Activated naive CD4-positive, alpha-beta T cell treated with anti-CD3 and anti-CD28 coated beads for 36 hours (primary cell): ENCODE measurements at regions not wholly inside any gene's neighbourhood (a gene's known extent, or its start where the extent isn't known, plus 50 kb on each side); places are given as distances from the start of the nearest gene placed in this dataset.

Experiments
- CTCF ChIA-PET: fragments of 350-600 bp; sonication (Branson Sonifier 250); formaldehyde crosslinking; loops from one replicate; lab custom pipeline; 2021; ENCODE audit warnings: antibody characterized with exemption; lab: Charles Lee
- DNase-seq: peaks from one replicate; pipeline ENCODE4 v3.0.0-alpha.2; 2020
- H3K27ac Mint-ChIP-seq: one replicate; pipeline ENCODE4 v1.8.0; 2021; ENCODE audit warnings: mild to moderate bottlenecking, mixed read lengths
- H3K27me3 Mint-ChIP-seq: one replicate; pipeline ENCODE4 v1.8.0; 2021; ENCODE audit warnings: low read depth, mixed read lengths
- H3K36me3 Mint-ChIP-seq: one replicate; pipeline ENCODE4 v1.8.0; 2021; ENCODE audit warnings: low read depth, mixed read lengths
- H3K4me1 Mint-ChIP-seq: one replicate; pipeline ENCODE4 v1.8.0; 2021; ENCODE audit warnings: low read depth, mixed read lengths
- H3K4me3 Mint-ChIP-seq: one replicate; pipeline ENCODE4 v1.8.0; 2021; ENCODE audit warnings: mild to moderate bottlenecking, moderate library complexity, mixed read lengths
- H3K9me3 Mint-ChIP-seq: one replicate; pipeline ENCODE4 v1.8.0; 2021; ENCODE audit warnings: mixed read lengths
- intact Hi-C: fragments of 100-400 bp; cut with micrococcal nuclease; formaldehyde crosslinking; loops from one replicate; pipeline ENCODE4 v1.15.1; 2023

GRCh38 chr11:134530636-134531326 is 118.7 kb upstream of the B3GAT1 start:
- Mint-ChIP-seq H3K36me3 (no peaks in the 10 kb centered on the region), H3K4me3 (no peak overlapping the region), H3K9me3 (no peaks in the 10 kb centered on the region), H3K27me3 (peaks cover 4% of the 10 kb centered on the region), H3K27ac (no peak overlapping the region), H3K4me1 (no peaks in the 10 kb centered on the region)
- intact Hi-C loops = no loop called here
- DNase-seq = no peak
- CTCF ChIA-PET = no interaction called here

GRCh38 chr11:134529212-134530096 is 117.4 kb upstream of the B3GAT1 start:
- H3K4me3 Mint-ChIP-seq = no peak overlapping the region
- CTCF ChIA-PET = no interaction called here
- no peaks in the 10 kb centered on the region for H3K4me1 Mint-ChIP-seq
- no peaks in the 10 kb centered on the region for H3K36me3 Mint-ChIP-seq
- peaks cover 1% of the 10 kb centered on the region for H3K9me3 Mint-ChIP-seq
- no peak for DNase-seq
- peaks cover 4% of the 10 kb centered on the region for H3K27me3 Mint-ChIP-seq
- H3K27ac Mint-ChIP-seq = no peak overlapping the region
- intact Hi-C loops = no loop called here

GRCh38 chr11:134528453-134528852 is 116.4 kb upstream of the B3GAT1 start:
- Mint-ChIP-seq H3K4me3 (no peak overlapping the region), H3K27ac (no peak overlapping the region), H3K27me3 (peaks cover 4% of the 10 kb centered on the region), H3K9me3 (peaks cover 2% of the 10 kb centered on the region), H3K36me3 (no peaks in the 10 kb centered on the region), H3K4me1 (no peaks in the 10 kb centered on the region)
- no peak for DNase-seq
- intact Hi-C loops = no loop called here
- CTCF ChIA-PET = no interaction called here

- Mint-ChIP-seq H3K27ac (no peak overlapping the region), H3K27me3 (peaks cover 4% of the 10 kb centered on the region), H3K36me3 (no peaks in the 10 kb centered on the region), H3K4me1 (no peaks in the 10 kb centered on the region), H3K4me3 (no peak overlapping the region), H3K9me3 (peaks cover 5% of the 10 kb centered on the region)
- intact Hi-C loops = no loop called here
- CTCF ChIA-PET = no interaction called here
- no peak for DNase-seq
These were observed 115.6 kb upstream of the B3GAT1 start for GRCh38 chr11:134527382-134528243.

GRCh38 chr11:134524896-134525845 is 113.1 kb upstream of the B3GAT1 start:
- no peak overlapping the region for H3K4me3 Mint-ChIP-seq
- intact Hi-C loops = no loop called here
- H3K9me3 Mint-ChIP-seq = peaks cover 5% of the 10 kb centered on the region
- peaks cover 3% of the 10 kb centered on the region for H3K27me3 Mint-ChIP-seq
- no peak for DNase-seq
- CTCF ChIA-PET = no interaction called here
- no peaks in the 10 kb centered on the region for H3K4me1 Mint-ChIP-seq
- no peak overlapping the region for H3K27ac Mint-ChIP-seq
- no peaks in the 10 kb centered on the region for H3K36me3 Mint-ChIP-seq

GRCh38 chr11:134524201-134524600 is 112.2 kb upstream of the B3GAT1 start:
- CTCF ChIA-PET = no interaction called here
- no peaks in the 10 kb centered on the region for H3K36me3 Mint-ChIP-seq
- H3K9me3 Mint-ChIP-seq = peaks cover 5% of the 10 kb centered on the region
- no peaks in the 10 kb centered on the region for H3K4me1 Mint-ChIP-seq
- intact Hi-C loops = no loop called here
- H3K27me3 Mint-ChIP-seq = peaks cover 5% of the 10 kb centered on the region
- H3K27ac Mint-ChIP-seq = no peak overlapping the region
- no peak overlapping the region for H3K4me3 Mint-ChIP-seq
- no peak for DNase-seq

GRCh38 chr11:134522782-134523570 is 110.9 kb upstream of the B3GAT1 start:
- H3K27me3 Mint-ChIP-seq = peaks cover 5% of the 10 kb centered on the region
- H3K4me1 Mint-ChIP-seq = no peaks in the 10 kb centered on the region
- intact Hi-C loops = no loop called here
- H3K36me3 Mint-ChIP-seq = no peaks in the 10 kb centered on the region
- H3K4me3 Mint-ChIP-seq = no peak overlapping the region
- no peak for DNase-seq
- no peak overlapping the region for H3K27ac Mint-ChIP-seq
- CTCF ChIA-PET = no interaction called here
- peaks cover 5% of the 10 kb centered on the region for H3K9me3 Mint-ChIP-seq

- H3K27me3 Mint-ChIP-seq = peaks cover 5% of the 10 kb centered on the region
- DNase-seq = no peak
- intact Hi-C loops = no loop called here
- no peaks in the 10 kb centered on the region for H3K4me1 Mint-ChIP-seq
- no peak overlapping the region for H3K4me3 Mint-ChIP-seq
- CTCF ChIA-PET = no interaction called here
- H3K36me3 Mint-ChIP-seq = no peaks in the 10 kb centered on the region
- H3K9me3 Mint-ChIP-seq = peaks cover 5% of the 10 kb centered on the region
- H3K27ac Mint-ChIP-seq = no peak overlapping the region
These were observed 109.6 kb upstream of the B3GAT1 start for GRCh38 chr11:134521452-134522289.

- Mint-ChIP-seq H3K27me3 (peaks cover 5% of the 10 kb centered on the region), H3K36me3 (no peaks in the 10 kb centered on the region), H3K4me1 (no peaks in the 10 kb centered on the region), H3K9me3 (peaks cover 5% of the 10 kb centered on the region), H3K4me3 (no peak overlapping the region), H3K27ac (no peak overlapping the region)
- no peak for DNase-seq
- CTCF ChIA-PET = no interaction called here
- intact Hi-C loops = no loop called here
These were observed 109.0 kb upstream of the B3GAT1 start for GRCh38 chr11:134521001-134521400.

- Mint-ChIP-seq H3K27ac (no peak overlapping the region), H3K36me3 (no peaks in the 10 kb centered on the region), H3K4me3 (no peak overlapping the region), H3K27me3 (peaks cover 5% of the 10 kb centered on the region), H3K4me1 (no peaks in the 10 kb centered on the region), H3K9me3 (peaks cover 5% of the 10 kb centered on the region)
- no peak for DNase-seq
- CTCF ChIA-PET = no interaction called here
- intact Hi-C loops = no loop called here
These were observed 107.7 kb upstream of the B3GAT1 start for GRCh38 chr11:134519788-134520187.
